GM12874 (cell line): ENCODE measurements at regions not wholly inside any gene's neighbourhood (a gene's known extent, or its start where the extent isn't known, plus 50 kb on each side); places are given as distances from the start of the nearest gene placed in this dataset.

ENCODE experiments used
- CTCF ChIP-seq: IDR thresholded peaks from 2 replicates; pipeline ENCODE4 v1.5.1; 2011; ENCODE audit warnings: low read depth, mild to moderate bottlenecking, control low read depth, low read length, moderate library complexity; ENCODE audit not compliant: insufficient read depth

- TF ChIP-seq CTCF, result no peak
Observed at GRCh38 chr10:35808344-35808743, 166.2 kb upstream of the FZD8 start.

GRCh38 chr10:35803046-35803445, 160.9 kb upstream of the FZD8 start:
- TF ChIP-seq CTCF, result no peak

- no peak for TF ChIP-seq CTCF
Observed at GRCh38 chr10:35797187-35797586, 155.1 kb upstream of the FZD8 start.

- no peak for TF ChIP-seq CTCF
Observed at GRCh38 chr10:35795131-35795824, 153.2 kb upstream of the FZD8 start.

GRCh38 chr10:35794703-35795102, 152.6 kb upstream of the FZD8 start:
- no peak for TF ChIP-seq CTCF

GRCh38 chr10:35792291-35792690, 150.2 kb upstream of the FZD8 start:
- TF ChIP-seq CTCF, result no peak

GRCh38 chr10:35789996-35790395, 147.9 kb upstream of the FZD8 start:
- no peak for TF ChIP-seq CTCF
